HS-5 (cell line): ENCODE measurements at regions not wholly inside any gene's neighbourhood (a gene's known extent, or its start where the extent isn't known, plus 50 kb on each side); places are given as distances from the start of the nearest gene placed in this dataset.

Experiments used
- DNase-seq: peaks from one replicate; pipeline ENCODE4 v3.0.0-alpha.2; 2012; ENCODE audit warnings: low read depth

DNA sequence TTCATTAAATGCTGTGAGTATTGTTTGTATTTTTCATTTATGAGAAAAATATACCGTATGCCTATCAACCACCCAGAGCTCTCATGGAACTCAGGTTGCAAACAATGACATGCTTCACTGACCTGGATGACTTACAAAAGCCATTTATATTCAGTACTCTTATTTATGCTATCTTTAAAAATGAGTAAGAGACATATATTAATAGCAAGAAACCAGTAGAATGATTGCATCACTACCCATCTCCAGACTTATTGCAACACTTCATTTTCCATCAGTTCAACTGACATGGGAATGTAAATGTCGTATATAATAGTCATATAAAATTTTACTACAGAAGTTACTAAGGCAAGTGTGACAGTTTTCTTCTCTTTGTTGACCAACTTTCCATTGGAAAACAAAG lies 69.1 kb downstream of the OTP start:
- DNase-seq, result no peak

DNA sequence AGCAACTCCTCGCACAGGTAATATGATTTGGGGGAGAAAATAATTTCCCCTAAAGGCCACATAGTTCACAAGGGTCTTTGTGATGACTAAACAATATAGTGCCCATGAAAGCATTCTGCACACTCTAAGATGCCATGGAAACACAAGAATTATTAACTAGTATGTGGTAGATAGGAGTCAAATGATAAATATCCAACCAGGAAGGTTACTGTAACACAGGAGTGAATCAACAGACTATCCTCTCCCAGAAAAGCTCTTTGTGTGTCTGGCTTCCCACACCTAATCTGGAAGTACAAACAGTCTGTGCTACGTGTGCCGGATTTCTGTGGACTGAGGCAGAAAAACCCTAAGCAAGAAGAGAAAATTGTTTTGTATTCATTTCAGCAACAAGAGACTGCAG lies 70.0 kb downstream of the OTP start:
- no peak for DNase-seq

DNA sequence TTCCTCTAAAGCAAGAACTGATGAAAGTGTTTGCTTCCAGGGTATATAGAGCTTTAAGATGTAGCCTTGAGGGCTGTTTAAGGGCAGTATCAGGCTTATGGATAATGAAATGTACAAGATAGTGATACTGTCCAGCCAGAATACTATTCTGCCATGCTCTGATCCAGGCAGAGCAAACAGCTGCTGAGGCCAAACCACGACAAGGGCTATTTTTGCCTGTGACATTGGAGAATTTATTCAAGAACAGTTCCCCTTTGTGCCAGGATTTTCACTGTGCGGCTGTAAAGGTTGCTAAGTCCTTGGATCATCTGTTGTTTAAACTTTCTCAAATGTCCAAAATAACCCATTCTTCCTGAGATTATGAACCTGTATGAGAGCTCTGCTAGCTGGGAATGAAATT lies 70.4 kb downstream of the OTP start:
- no peak for DNase-seq

DNA sequence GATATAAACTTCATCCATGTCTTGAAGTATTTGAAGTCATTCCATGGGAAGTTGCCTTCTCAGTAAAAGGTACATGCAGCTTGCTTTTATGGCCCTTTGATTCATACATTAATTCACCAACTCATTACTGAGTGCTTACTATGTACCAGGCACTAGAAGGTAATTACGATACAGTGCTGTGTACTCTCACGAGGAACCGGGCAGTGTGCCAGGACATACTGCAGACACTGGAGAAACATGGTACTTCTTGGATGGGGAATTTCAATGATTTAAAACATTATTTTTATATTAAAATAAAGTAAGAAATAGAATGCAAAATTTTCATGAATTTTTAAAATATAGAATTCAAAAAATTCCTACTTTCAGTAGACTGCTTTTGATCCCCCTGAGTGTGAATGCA lies 71.4 kb upstream of the WDR41 start:
- no peak for DNase-seq

DNA sequence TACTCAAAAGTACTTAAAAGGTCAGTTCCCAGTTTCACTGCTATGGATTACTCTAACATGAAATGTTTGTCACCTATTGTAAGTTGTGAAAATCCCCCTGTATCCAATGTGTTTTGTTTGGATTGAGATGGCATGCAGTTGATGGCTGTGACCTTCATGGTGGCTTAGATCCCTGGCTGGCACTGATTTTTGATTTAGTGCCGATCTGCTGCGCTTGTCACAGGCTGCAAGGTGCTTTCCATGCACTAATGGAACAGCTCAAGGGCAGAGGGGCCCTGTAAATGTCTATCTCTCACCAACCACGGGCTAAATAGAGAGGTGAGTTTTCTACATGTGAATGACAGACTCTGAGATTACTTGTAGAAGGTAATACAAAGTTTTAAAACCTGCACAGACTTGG lies 69.8 kb upstream of the WDR41 start:
- DNase-seq, result no peak

DNA sequence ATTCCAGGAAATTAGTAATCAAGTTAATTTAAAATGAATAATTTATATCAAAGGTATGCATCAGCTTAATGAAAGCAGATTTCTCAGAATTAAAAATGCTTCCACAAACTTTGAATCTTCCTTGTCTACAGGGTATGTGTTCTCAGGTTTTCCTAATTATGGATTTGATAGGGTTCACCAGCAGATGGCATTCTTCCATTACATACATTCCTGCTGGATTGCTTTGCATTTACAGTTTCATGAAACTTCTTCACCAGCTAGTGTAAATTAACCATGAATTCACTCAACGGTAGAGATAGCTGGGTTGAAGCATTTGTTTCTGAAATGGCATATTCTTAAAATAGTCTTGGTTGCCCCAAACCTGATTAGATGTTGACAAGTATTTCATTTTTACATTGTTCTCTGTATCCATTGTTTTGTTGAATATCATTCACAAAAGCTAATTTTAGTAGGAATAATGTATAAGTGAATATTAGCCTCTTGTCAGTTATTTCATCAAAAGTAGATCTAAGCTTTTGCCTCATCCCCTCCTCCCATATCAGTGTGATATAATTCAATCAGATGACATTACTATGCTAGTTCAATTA lies 68.7 kb upstream of the WDR41 start:
- peak; percentile 10 for DNase-seq

DNA sequence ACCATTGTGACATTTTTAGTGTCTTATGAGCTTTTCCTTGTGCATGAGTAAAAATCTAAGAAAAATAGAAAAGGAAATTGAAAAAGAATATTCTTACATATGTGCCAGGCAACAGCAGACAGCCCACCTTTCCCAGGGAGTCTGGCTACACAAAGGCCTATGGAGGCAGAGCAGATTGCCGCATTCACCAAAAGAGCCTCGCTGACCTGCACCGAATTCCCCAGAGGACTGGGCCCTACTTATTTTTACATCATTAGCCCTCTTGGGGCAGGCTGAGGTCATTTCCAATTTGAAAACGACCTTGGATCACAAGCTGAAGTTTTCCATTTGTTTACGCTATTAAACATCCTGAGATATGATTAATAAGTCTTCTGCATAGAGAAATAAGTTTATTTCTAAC lies 66.2 kb upstream of the WDR41 start:
- DNase-seq, result no peak

DNA sequence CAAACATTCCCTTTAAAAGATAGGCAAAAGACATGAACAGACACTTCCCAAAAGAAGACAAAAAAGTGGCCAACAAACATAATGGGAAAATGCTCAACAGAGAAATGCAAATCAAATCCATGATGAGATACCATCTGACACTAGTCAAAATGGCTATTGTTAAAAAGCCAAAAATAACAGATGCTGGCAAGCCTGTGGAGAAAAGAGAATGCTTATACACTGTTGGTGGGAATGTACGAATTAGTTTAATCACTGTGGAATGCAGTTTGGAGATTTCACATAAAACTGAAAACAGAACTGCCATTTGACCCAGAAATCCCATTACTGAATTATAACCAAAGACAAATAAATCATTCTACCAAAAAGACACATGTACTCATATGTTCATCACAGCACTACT lies 58.3 kb upstream of the WDR41 start:
- no peak for DNase-seq

DNA sequence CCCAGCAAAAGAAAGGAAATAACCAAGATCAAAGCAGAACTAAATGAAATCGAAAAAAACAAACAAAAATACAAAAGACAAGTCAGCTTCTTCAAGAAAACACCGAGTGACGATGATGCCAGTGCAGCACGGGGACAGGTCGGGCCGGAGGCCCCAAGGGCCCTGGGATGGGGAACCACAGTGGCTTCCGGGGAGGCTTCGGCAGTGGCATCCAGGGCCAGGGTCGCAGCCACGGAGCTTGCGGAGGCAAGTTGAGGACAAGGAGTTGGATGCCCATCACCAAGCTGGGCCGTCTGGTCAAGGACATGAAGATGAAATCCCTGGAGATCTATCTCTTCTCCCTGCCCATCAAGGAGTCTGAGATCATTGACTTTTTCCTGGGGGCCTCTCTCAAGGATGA lies 53.2 kb upstream of the WDR41 start:
- DNase-seq, result no peak
